Right hindlimb (tissue), 1 donor: ENCODE measurements at regions not wholly inside any gene's neighbourhood (a gene's known extent, or its start where the extent isn't known, plus 50 kb on each side); places are given as distances from the start of the nearest gene placed in this dataset.

Source experiments
- DNase-seq: peaks from one replicate; pipeline ENCODE4 v3.0.0-alpha.2; 2018

DNA sequence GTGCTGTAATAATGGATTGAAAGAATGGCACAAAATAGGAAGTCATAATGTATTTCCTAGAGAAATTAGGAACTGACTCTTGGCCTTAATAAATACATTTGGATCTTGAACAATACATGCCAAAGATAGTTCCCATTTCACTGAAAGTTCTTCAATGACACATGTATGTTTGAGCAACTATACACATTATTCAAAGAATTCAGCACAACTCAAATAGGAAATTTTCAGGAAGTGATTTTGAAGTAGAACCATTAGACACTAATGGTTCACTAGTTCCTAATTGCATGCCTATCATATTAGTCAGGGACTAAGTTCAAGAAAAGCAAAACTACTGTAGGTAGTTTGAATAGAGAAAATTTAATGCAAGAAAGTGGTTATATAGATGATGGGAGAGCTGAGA lies 404.7 kb downstream of the LMO4 start:
- no peak for DNase-seq

GRCh38 chr1:87735750-87736149 lies 407.1 kb downstream of the LMO4 start:
- no peak for DNase-seq

GRCh38 chr1:87739141-87739540 lies 410.5 kb downstream of the LMO4 start:
- DNase-seq, result no peak

DNA sequence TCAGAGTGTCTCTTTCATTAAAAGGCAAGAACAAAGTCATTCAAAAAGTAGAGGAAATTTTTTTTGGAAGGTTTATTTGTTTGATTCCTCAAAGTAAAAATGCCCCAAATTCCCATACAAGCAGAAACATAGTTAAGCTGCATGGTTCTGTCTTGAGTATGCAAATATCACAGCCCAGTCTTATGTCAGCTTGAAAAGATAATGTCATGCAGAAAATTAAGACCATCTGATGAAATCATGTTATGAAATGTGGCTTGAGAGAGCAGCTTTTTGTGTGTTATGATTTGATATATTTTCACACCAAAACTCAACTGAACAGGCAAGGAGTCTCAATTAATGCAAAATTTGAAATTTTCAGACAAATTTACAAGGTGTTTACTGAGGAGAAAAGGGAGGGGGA lies 411.0 kb downstream of the LMO4 start:
- DNase-seq, result no peak

DNA sequence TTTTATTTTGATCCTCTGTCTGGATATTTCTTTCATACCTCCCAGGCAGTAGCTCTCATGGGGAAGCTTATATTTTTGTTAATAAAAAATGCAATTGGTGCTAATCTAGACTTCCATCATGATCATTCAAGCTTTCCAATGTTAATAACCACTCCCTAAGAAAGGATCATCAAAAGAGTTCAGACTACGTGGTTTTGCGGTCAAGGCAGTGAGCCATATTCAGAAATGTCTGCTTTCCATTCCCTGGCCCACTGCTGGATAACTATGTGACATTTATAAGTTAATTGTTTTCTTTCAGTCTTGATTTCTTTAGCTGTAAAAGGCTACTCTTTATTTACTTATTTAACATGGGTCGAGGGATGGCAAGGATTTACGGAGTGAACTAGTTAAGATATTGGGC lies 414.6 kb downstream of the LMO4 start:
- DNase-seq, result no peak

GRCh38 chr1:87744056-87744455 lies 415.4 kb downstream of the LMO4 start:
- no peak for DNase-seq

GRCh38 chr1:87744763-87745162 lies 416.1 kb downstream of the LMO4 start:
- DNase-seq, result no peak

GRCh38 chr1:87753366-87753765 lies 424.7 kb downstream of the LMO4 start:
- DNase-seq, result no peak

- DNase-seq, result no peak
Measured at GRCh38 chr1:87754139-87754538, 425.5 kb downstream of the LMO4 start.

DNA sequence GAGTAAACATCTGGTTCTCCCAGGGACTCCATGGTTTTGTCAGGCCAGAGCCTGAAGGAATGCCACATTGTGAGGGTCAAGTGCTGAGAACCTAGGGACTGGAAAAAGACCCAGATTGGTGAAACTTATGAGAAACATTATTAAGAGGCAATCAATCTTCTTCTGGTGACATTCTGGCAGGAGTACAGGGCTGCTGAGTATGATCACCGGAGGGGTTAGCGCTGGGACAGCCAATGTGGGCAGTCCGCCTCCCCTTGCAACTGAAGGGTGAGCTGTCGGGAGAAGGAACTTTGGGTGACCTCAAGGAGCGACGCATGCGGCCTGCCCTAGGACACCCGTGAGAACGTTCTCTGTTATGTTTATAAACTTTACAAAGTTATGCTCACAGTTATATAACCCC lies 429.0 kb downstream of the LMO4 start:
- no peak for DNase-seq

GRCh38 chr1:87759421-87760087 lies 430.9 kb downstream of the LMO4 start:
- no peak for DNase-seq

DNA sequence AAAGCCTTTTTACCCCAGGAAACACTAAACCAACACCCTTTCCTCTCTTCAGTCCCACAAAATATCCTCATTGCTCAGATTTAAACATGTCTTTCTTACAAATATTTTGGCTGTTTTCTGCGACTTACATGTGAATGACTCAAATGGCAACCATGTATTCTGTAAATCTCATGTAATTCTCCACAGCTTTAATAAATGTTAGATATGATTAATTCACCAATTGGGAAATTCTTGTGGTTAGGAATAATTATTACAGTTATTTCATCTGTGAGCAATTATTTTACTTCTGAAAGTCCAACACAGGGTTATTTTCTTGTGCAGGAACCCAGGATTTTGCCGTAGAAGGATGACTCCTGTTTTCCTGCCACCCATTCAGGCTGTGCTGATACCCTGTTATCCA lies 431.5 kb downstream of the LMO4 start:
- DNase-seq, result no peak

GRCh38 chr1:87760654-87761053 lies 432.0 kb downstream of the LMO4 start:
- no peak for DNase-seq

DNA sequence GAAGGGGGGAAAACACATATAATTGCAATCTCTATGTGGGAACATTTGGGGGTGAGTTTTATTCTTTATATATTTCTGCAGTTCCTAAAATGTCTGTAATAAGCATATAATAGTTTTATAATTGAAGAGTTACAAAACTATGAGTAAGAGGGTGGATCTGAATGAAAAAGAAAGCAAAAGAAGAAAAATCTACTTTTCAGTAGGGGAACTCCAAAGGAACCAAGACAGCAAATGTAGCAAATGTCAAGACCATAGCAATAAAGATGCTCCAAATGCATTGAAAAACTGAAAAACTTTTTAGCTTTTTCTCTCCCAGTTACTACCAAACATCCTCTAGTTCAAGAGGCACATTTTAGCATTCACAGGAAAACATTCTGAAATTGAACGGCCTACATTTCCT lies 434.8 kb downstream of the LMO4 start:
- no peak for DNase-seq

- no peak for DNase-seq
Measured at GRCh38 chr1:87765057-87765680, 436.5 kb downstream of the LMO4 start.

GRCh38 chr1:87765681-87766070 lies 437.0 kb downstream of the LMO4 start:
- no peak for DNase-seq

DNA sequence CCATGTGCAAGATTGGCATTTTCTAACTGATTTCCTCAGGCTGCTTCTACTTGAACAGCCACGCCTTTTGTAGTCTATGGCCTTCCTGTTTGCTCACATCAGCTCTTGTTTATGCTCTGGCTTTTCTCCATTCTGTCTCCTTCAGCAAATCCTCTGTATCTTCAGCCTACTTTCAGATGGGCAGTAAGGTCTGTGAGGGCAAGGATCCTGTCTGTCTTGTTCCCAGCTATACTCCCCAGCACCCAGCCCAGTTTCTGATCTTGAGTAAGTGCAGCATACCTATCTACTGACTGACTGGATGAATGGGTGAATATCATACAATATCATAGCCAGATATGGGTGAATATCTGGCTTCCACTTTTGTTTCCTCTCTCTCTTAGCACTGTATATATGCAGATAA lies 438.1 kb downstream of the LMO4 start:
- no peak for DNase-seq

- no peak for DNase-seq
Measured at GRCh38 chr1:87778896-87779295, 450.2 kb downstream of the LMO4 start.

GRCh38 chr1:87781554-87781953 lies 452.9 kb downstream of the LMO4 start:
- DNase-seq, result no peak

DNA sequence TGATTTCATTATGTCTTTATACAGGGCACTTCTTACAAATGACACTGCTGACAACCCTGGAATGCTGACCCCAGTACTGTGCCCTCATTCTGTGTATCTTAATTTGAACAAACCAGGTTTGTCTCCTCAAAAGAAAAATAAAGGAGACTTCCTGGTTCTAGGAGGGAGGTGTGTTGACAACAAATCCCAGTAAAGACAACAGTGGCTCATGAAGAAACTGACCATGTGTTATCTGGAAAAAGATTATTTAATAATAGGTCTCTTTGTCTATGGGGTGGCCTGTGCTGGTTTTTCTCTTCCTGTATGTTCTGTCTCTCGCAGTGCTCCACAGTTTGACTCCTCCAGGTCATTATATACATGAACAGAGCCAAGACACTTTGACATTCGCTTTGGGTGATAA lies 454.6 kb downstream of the LMO4 start:
- no peak for DNase-seq

DNA sequence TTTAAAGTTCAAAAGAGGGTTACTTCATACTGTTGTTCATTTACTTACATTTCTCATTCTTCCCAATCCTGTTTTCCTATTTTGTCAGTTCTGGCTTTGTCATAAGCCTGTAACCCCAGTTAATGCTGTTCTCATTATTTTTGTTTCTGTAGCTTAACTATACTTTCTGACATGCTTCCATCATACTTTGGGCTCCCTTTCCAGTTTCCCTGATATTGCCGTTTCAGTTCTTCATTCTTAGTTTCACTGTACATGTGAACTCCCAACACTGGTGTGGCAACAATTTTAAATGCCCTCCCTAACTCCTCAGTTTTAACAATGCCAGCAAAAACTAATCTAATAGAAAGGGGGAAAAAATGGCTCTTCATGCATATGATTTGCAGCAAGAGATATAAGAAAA lies 456.7 kb downstream of the LMO4 start:
- no peak for DNase-seq

DNA sequence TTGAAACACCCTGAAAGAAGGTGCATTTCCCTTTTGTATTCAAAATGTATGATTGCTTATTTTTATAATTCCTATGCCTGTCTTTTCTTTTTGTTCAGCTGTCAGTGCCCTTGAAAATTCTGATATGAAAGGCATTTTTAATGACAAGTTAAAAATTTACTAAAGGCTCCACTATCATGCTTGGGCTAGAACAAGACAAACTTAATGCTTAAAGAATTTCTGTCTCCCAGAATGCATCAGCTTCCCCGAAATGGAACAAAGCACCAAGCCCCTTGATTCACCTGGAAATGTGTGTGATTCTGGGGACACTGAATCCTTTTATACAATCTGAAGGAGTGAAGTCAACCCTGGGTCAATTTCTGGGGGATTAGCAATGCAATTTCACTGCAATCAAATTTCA lies 457.5 kb downstream of the LMO4 start:
- DNase-seq, result no peak

- no peak for DNase-seq
Measured at GRCh38 chr1:87786861-87787545, 458.3 kb downstream of the LMO4 start.

DNA sequence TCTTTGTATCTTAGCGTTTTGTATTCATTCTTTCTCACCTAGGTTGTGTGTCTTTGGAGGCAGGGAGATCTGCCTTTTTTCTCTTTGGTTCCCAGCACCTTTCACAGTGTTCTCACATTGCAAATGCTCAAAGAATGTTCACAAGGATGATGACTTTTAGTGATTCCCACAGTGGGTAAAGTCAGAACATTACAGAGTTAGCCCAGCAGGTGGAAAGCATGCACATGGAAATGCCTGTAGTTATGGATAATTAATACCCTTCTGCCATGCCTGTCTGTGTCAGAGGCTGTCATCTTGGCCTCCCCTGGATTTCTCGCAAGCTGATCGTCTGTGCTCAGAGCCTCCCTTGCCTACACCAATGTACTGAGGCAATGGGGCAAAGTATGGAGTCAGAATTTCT lies 458.9 kb downstream of the LMO4 start:
- DNase-seq, result no peak

- DNase-seq, result no peak
Measured at GRCh38 chr1:87790756-87791155, 462.1 kb downstream of the LMO4 start.
